H9 (cell line): ENCODE measurements at regions not wholly inside any gene's neighbourhood (a gene's known extent, or its start where the extent isn't known, plus 50 kb on each side); places are given as distances from the start of the nearest gene placed in this dataset.

Experiments
- DNase-seq: peaks from one replicate; pipeline ENCODE4 v3.0.0-alpha.2; 2017
- H2AFZ ChIP-seq: one replicate; pipeline ENCODE4 v1.6.1; 2013; ENCODE audit warnings: mild to moderate bottlenecking, low read length, control low read depth, moderate library complexity
- H2AK5ac ChIP-seq: 2 replicates; pipeline ENCODE4 v1.6.1; 2013; ENCODE audit warnings: low read length, control low read depth, mixed read lengths; ENCODE audit not compliant: insufficient read length
- H2BK120ac ChIP-seq: one replicate; pipeline ENCODE4 v1.6.1; 2013; ENCODE audit warnings: low read depth, mild to moderate bottlenecking, low read length, control low read depth, inconsistent platforms; ENCODE audit not compliant: poor library complexity, severe bottlenecking
- H2BK12ac ChIP-seq: 2 replicates; pipeline ENCODE4 v1.6.1; 2013; ENCODE audit warnings: low read length, control low read depth, mixed read lengths, low read depth; ENCODE audit not compliant: insufficient read length
- H2BK15ac ChIP-seq: 2 replicates; pipeline ENCODE4 v1.6.1; 2013; ENCODE audit warnings: low read depth, low read length, control low read depth
- H2BK20ac ChIP-seq: one replicate; pipeline ENCODE4 v1.6.1; 2013; ENCODE audit warnings: low read depth, mild to moderate bottlenecking, low read length, control low read depth, inconsistent platforms; ENCODE audit not compliant: poor library complexity, severe bottlenecking
- H2BK5ac ChIP-seq: 2 replicates; pipeline ENCODE4 v1.6.1; 2013; ENCODE audit warnings: low read length, control low read depth, mixed read lengths; ENCODE audit not compliant: insufficient read length
- H3K14ac ChIP-seq: 2 replicates; pipeline ENCODE4 v1.6.1; 2013; ENCODE audit warnings: low read length, control low read depth; ENCODE audit not compliant: insufficient read depth
- H3K18ac ChIP-seq: 2 replicates; pipeline ENCODE4 v1.6.1; 2013; ENCODE audit warnings: low read depth, mild to moderate bottlenecking, mixed read lengths, low read length, control low read depth; ENCODE audit not compliant: insufficient read length
- H3K23ac ChIP-seq: 2 replicates; pipeline ENCODE4 v1.6.1; 2013; ENCODE audit warnings: low read length, control low read depth, mixed read lengths, low read depth; ENCODE audit not compliant: insufficient read length
- H3K23me2 ChIP-seq: 2 replicates; pipeline ENCODE4 v1.6.1; 2013; ENCODE audit warnings: low read depth, mild to moderate bottlenecking, mixed read lengths, low read length, control low read depth; ENCODE audit not compliant: insufficient read length, poor library complexity, severe bottlenecking
- H3K27ac ChIP-seq: 2 replicates; pipeline ENCODE4 v1.5.1; 2013; ENCODE audit warnings: low read length, control low read depth, mixed read lengths, low read depth; ENCODE audit not compliant: insufficient read length
- H3K27me3 ChIP-seq: 2 replicates; pipeline ENCODE4 v1.6.1; 2013; ENCODE audit warnings: low read length, control low read depth, inconsistent platforms; ENCODE audit not compliant: insufficient read depth
- H3K4ac ChIP-seq: 2 replicates; pipeline ENCODE4 v1.6.1; 2013; ENCODE audit warnings: low read depth, mild to moderate bottlenecking, control low read depth, inconsistent platforms, low read length, moderate library complexity
- H3K4me1 ChIP-seq: 2 replicates; pipeline ENCODE4 v1.6.1; 2013; ENCODE audit warnings: low read length, control low read depth, inconsistent platforms; ENCODE audit not compliant: insufficient read depth
- H3K4me2 ChIP-seq: 2 replicates; pipeline ENCODE4 v1.6.1; 2013; ENCODE audit warnings: low read length, control low read depth, mixed read lengths; ENCODE audit not compliant: insufficient read length, insufficient read depth
- H3K56ac ChIP-seq: 2 replicates; pipeline ENCODE4 v1.6.1; 2013; ENCODE audit warnings: low read depth, mild to moderate bottlenecking, mixed read lengths, low read length, control low read depth; ENCODE audit not compliant: insufficient read length
- H3K79me1 ChIP-seq: 2 replicates; pipeline ENCODE4 v1.6.1; 2013; ENCODE audit warnings: low read depth, mild to moderate bottlenecking, moderate library complexity, low read length, control low read depth, inconsistent platforms; ENCODE audit not compliant: insufficient read depth, poor library complexity, severe bottlenecking
- H3K79me2 ChIP-seq: 2 replicates; pipeline ENCODE4 v1.6.1; 2013; ENCODE audit warnings: low read length, control low read depth, inconsistent platforms; ENCODE audit not compliant: insufficient read depth
- H3K9ac ChIP-seq: 2 replicates; pipeline ENCODE4 v1.6.1; 2013; ENCODE audit warnings: low read length, control low read depth, mixed read lengths; ENCODE audit not compliant: insufficient read length; ENCODE audit errors: extremely low read depth
- H3K9me3 ChIP-seq: one replicate; pipeline ENCODE4 v1.6.1; 2013; ENCODE audit warnings: low read depth, low read length, inconsistent platforms; ENCODE audit not compliant: control insufficient read depth
- H3T11ph ChIP-seq: one replicate; pipeline ENCODE4 v1.6.1; 2013; ENCODE audit warnings: mild to moderate bottlenecking, low read length, control low read depth, inconsistent platforms
- H4K20me1 ChIP-seq: one replicate; pipeline ENCODE4 v1.6.1; 2013; ENCODE audit not compliant: control insufficient read depth, insufficient read length, insufficient read depth
- H4K5ac ChIP-seq: 2 replicates; pipeline ENCODE4 v1.6.1; 2013; ENCODE audit warnings: low read depth, mild to moderate bottlenecking, mixed read lengths, low read length, control low read depth; ENCODE audit not compliant: insufficient read length
- H4K8ac ChIP-seq: replicated peaks from 2 replicates; pipeline ENCODE4 v1.6.1; 2013; ENCODE audit warnings: low read length, control low read depth, mixed read lengths, low read depth; ENCODE audit not compliant: insufficient read length
- H4K91ac ChIP-seq: 2 replicates; pipeline ENCODE4 v1.6.1; 2013; ENCODE audit warnings: low read depth, mild to moderate bottlenecking, moderate library complexity, mixed read lengths, low read length, control low read depth; ENCODE audit not compliant: insufficient read length
- H3K27ac Mint-ChIP-seq, 3 experiments: 2 replicates in 2 of 3; 3 replicates in 1 of 3; pipeline ENCODE4 v1.8.0; 2020 to 2021; ENCODE audit warnings: mixed read lengths in 3 of 3, mild to moderate bottlenecking in 1 of 3, moderate library complexity in 1 of 3
- H3K27me3 Mint-ChIP-seq: 2 replicates; pipeline ENCODE4 v1.8.0; 2021; ENCODE audit warnings: low read depth, mild to moderate bottlenecking, moderate library complexity, mixed read lengths
- H3K36me3 Mint-ChIP-seq, 3 experiments: 2 replicates in 2 of 3; 3 replicates in 1 of 3; pipeline ENCODE4 v1.8.0; 2020 to 2021; ENCODE audit warnings: low read depth in 3 of 3, mixed read lengths in 3 of 3; ENCODE audit not compliant: insufficient read depth in 1 of 3
- H3K4me1 Mint-ChIP-seq, 2 experiments: 2 replicates each; pipeline ENCODE4 v1.8.0; 2020; ENCODE audit warnings: mixed read lengths in 2 of 2
- H3K4me3 Mint-ChIP-seq, 2 experiments: 2 replicates in 1 of 2; 3 replicates in 1 of 2; pipeline ENCODE4 v1.8.0; 2020 to 2021; ENCODE audit warnings: mild to moderate bottlenecking in 2 of 2, mixed read lengths in 2 of 2, moderate library complexity in 1 of 2
- H3K9me3 Mint-ChIP-seq, 2 experiments: 2 replicates in 1 of 2; 3 replicates in 1 of 2; pipeline ENCODE4 v1.8.0; 2020; ENCODE audit warnings: mild to moderate bottlenecking in 2 of 2, mixed read lengths in 2 of 2, moderate library complexity in 1 of 2
- CTCF ChIP-seq: fragments of 200-600 bp; sonication (generic); conservative IDR thresholded peaks from 3 replicates; pipeline ENCODE4 v1.8.0; 2021; ENCODE audit warnings: antibody characterized with exemption, mild to moderate bottlenecking
- WGBS: extraction: QIAGEN DNeasy Blood & Tissue Kit; methylation state at CpG from one replicate; pipeline ENCODE4 v1.1.7; 2013; ENCODE audit warnings: missing lambda C conversion rate, low lambda C conversion rate, mixed read lengths; ENCODE audit not compliant: insufficient read length; ENCODE audit errors: extremely low coverage; 5-methylcytosine and 5-hydroxymethylcytosine counted together

GRCh38 chr16:73869126-73869525 is 427.5 kb upstream of the PSMD7 start:
- Histone ChIP-seq H3K23me2 (no peaks in the 10 kb centered on the region), H3K79me1 (no peaks in the 10 kb centered on the region), H3K14ac (no peak overlapping the region), H3K9me3 (no peaks in the 10 kb centered on the region), H2BK15ac (no peak overlapping the region), H2BK20ac (no peak overlapping the region), H3K4ac (no peak overlapping the region), H3K79me2 (no peaks in the 10 kb centered on the region), H3T11ph (no peak overlapping the region), H3K4me1 (no peaks in the 10 kb centered on the region), H4K5ac (no peak overlapping the region), H2BK12ac (no peak overlapping the region), H3K9ac (no peak overlapping the region), H4K8ac (no peak overlapping the region), H3K27me3 (no peaks in the 10 kb centered on the region), H3K4me2 (no peak overlapping the region), H2AK5ac (no peak overlapping the region), H2BK5ac (no peak overlapping the region), H4K91ac (no peak overlapping the region), H2AFZ (no peak overlapping the region), H3K23ac (no peak overlapping the region), H4K20me1 (no peaks in the 10 kb centered on the region), H3K27ac (no peak overlapping the region), H3K18ac (no peak overlapping the region), H3K56ac (no peak overlapping the region), H2BK120ac (no peak overlapping the region)
- no peak overlapping the region for H3K4me3 Mint-ChIP-seq
- no peaks in the 10 kb centered on the region for H3K36me3 Mint-ChIP-seq
- no peak overlapping the region for H3K27ac Mint-ChIP-seq
- no peaks in the 10 kb centered on the region for H3K4me1 Mint-ChIP-seq
- H3K9me3 Mint-ChIP-seq: no peaks in the 10 kb centered on the region
- no peaks in the 10 kb centered on the region for H3K27me3 Mint-ChIP-seq
- WGBS: no CpG with 5 or more reads among the region's 3 CpGs
- DNase-seq: no peak
- TF ChIP-seq CTCF: no peak
